H9 (cell line): ENCODE measurements at regions not wholly inside any gene's neighbourhood (a gene's known extent, or its start where the extent isn't known, plus 50 kb on each side); places are given as distances from the start of the nearest gene placed in this dataset.

Experiments used
- DNase-seq: peaks from one replicate; pipeline ENCODE4 v3.0.0-alpha.2; 2017
- H2AFZ ChIP-seq: one replicate; pipeline ENCODE4 v1.6.1; 2013; ENCODE audit warnings: mild to moderate bottlenecking, low read length, control low read depth, moderate library complexity
- H2AK5ac ChIP-seq: 2 replicates; pipeline ENCODE4 v1.6.1; 2013; ENCODE audit warnings: low read length, control low read depth, mixed read lengths; ENCODE audit not compliant: insufficient read length
- H2BK120ac ChIP-seq: one replicate; pipeline ENCODE4 v1.6.1; 2013; ENCODE audit warnings: low read depth, mild to moderate bottlenecking, low read length, control low read depth, inconsistent platforms; ENCODE audit not compliant: poor library complexity, severe bottlenecking
- H2BK12ac ChIP-seq: 2 replicates; pipeline ENCODE4 v1.6.1; 2013; ENCODE audit warnings: low read length, control low read depth, mixed read lengths, low read depth; ENCODE audit not compliant: insufficient read length
- H2BK15ac ChIP-seq: 2 replicates; pipeline ENCODE4 v1.6.1; 2013; ENCODE audit warnings: low read depth, low read length, control low read depth
- H2BK20ac ChIP-seq: one replicate; pipeline ENCODE4 v1.6.1; 2013; ENCODE audit warnings: low read depth, mild to moderate bottlenecking, low read length, control low read depth, inconsistent platforms; ENCODE audit not compliant: poor library complexity, severe bottlenecking
- H2BK5ac ChIP-seq: 2 replicates; pipeline ENCODE4 v1.6.1; 2013; ENCODE audit warnings: low read length, control low read depth, mixed read lengths; ENCODE audit not compliant: insufficient read length
- H3K14ac ChIP-seq: 2 replicates; pipeline ENCODE4 v1.6.1; 2013; ENCODE audit warnings: low read length, control low read depth; ENCODE audit not compliant: insufficient read depth
- H3K18ac ChIP-seq: 2 replicates; pipeline ENCODE4 v1.6.1; 2013; ENCODE audit warnings: low read depth, mild to moderate bottlenecking, mixed read lengths, low read length, control low read depth; ENCODE audit not compliant: insufficient read length
- H3K23ac ChIP-seq: 2 replicates; pipeline ENCODE4 v1.6.1; 2013; ENCODE audit warnings: low read length, control low read depth, mixed read lengths, low read depth; ENCODE audit not compliant: insufficient read length
- H3K23me2 ChIP-seq: 2 replicates; pipeline ENCODE4 v1.6.1; 2013; ENCODE audit warnings: low read depth, mild to moderate bottlenecking, mixed read lengths, low read length, control low read depth; ENCODE audit not compliant: insufficient read length, poor library complexity, severe bottlenecking
- H3K27ac ChIP-seq: 2 replicates; pipeline ENCODE4 v1.5.1; 2013; ENCODE audit warnings: low read length, control low read depth, mixed read lengths, low read depth; ENCODE audit not compliant: insufficient read length
- H3K27me3 ChIP-seq: 2 replicates; pipeline ENCODE4 v1.6.1; 2013; ENCODE audit warnings: low read length, control low read depth, inconsistent platforms; ENCODE audit not compliant: insufficient read depth
- H3K4ac ChIP-seq: 2 replicates; pipeline ENCODE4 v1.6.1; 2013; ENCODE audit warnings: low read depth, mild to moderate bottlenecking, control low read depth, inconsistent platforms, low read length, moderate library complexity
- H3K4me1 ChIP-seq: 2 replicates; pipeline ENCODE4 v1.6.1; 2013; ENCODE audit warnings: low read length, control low read depth, inconsistent platforms; ENCODE audit not compliant: insufficient read depth
- H3K4me2 ChIP-seq: 2 replicates; pipeline ENCODE4 v1.6.1; 2013; ENCODE audit warnings: low read length, control low read depth, mixed read lengths; ENCODE audit not compliant: insufficient read length, insufficient read depth
- H3K56ac ChIP-seq: 2 replicates; pipeline ENCODE4 v1.6.1; 2013; ENCODE audit warnings: low read depth, mild to moderate bottlenecking, mixed read lengths, low read length, control low read depth; ENCODE audit not compliant: insufficient read length
- H3K79me1 ChIP-seq: 2 replicates; pipeline ENCODE4 v1.6.1; 2013; ENCODE audit warnings: low read depth, mild to moderate bottlenecking, moderate library complexity, low read length, control low read depth, inconsistent platforms; ENCODE audit not compliant: insufficient read depth, poor library complexity, severe bottlenecking
- H3K79me2 ChIP-seq: 2 replicates; pipeline ENCODE4 v1.6.1; 2013; ENCODE audit warnings: low read length, control low read depth, inconsistent platforms; ENCODE audit not compliant: insufficient read depth
- H3K9ac ChIP-seq: 2 replicates; pipeline ENCODE4 v1.6.1; 2013; ENCODE audit warnings: low read length, control low read depth, mixed read lengths; ENCODE audit not compliant: insufficient read length; ENCODE audit errors: extremely low read depth
- H3K9me3 ChIP-seq: one replicate; pipeline ENCODE4 v1.6.1; 2013; ENCODE audit warnings: low read depth, low read length, inconsistent platforms; ENCODE audit not compliant: control insufficient read depth
- H3T11ph ChIP-seq: one replicate; pipeline ENCODE4 v1.6.1; 2013; ENCODE audit warnings: mild to moderate bottlenecking, low read length, control low read depth, inconsistent platforms
- H4K20me1 ChIP-seq: one replicate; pipeline ENCODE4 v1.6.1; 2013; ENCODE audit not compliant: control insufficient read depth, insufficient read length, insufficient read depth
- H4K5ac ChIP-seq: 2 replicates; pipeline ENCODE4 v1.6.1; 2013; ENCODE audit warnings: low read depth, mild to moderate bottlenecking, mixed read lengths, low read length, control low read depth; ENCODE audit not compliant: insufficient read length
- H4K8ac ChIP-seq: replicated peaks from 2 replicates; pipeline ENCODE4 v1.6.1; 2013; ENCODE audit warnings: low read length, control low read depth, mixed read lengths, low read depth; ENCODE audit not compliant: insufficient read length
- H4K91ac ChIP-seq: 2 replicates; pipeline ENCODE4 v1.6.1; 2013; ENCODE audit warnings: low read depth, mild to moderate bottlenecking, moderate library complexity, mixed read lengths, low read length, control low read depth; ENCODE audit not compliant: insufficient read length
- H3K27ac Mint-ChIP-seq, 3 experiments: 2 replicates in 2 of 3; 3 replicates in 1 of 3; pipeline ENCODE4 v1.8.0; 2020 to 2021; ENCODE audit warnings: mixed read lengths in 3 of 3, mild to moderate bottlenecking in 1 of 3, moderate library complexity in 1 of 3
- H3K27me3 Mint-ChIP-seq: 2 replicates; pipeline ENCODE4 v1.8.0; 2021; ENCODE audit warnings: low read depth, mild to moderate bottlenecking, moderate library complexity, mixed read lengths
- H3K36me3 Mint-ChIP-seq, 3 experiments: 2 replicates in 2 of 3; 3 replicates in 1 of 3; pipeline ENCODE4 v1.8.0; 2020 to 2021; ENCODE audit warnings: low read depth in 3 of 3, mixed read lengths in 3 of 3; ENCODE audit not compliant: insufficient read depth in 1 of 3
- H3K4me1 Mint-ChIP-seq, 2 experiments: 2 replicates each; pipeline ENCODE4 v1.8.0; 2020; ENCODE audit warnings: mixed read lengths in 2 of 2
- H3K4me3 Mint-ChIP-seq, 2 experiments: 2 replicates in 1 of 2; 3 replicates in 1 of 2; pipeline ENCODE4 v1.8.0; 2020 to 2021; ENCODE audit warnings: mild to moderate bottlenecking in 2 of 2, mixed read lengths in 2 of 2, moderate library complexity in 1 of 2
- H3K9me3 Mint-ChIP-seq, 2 experiments: 2 replicates in 1 of 2; 3 replicates in 1 of 2; pipeline ENCODE4 v1.8.0; 2020; ENCODE audit warnings: mild to moderate bottlenecking in 2 of 2, mixed read lengths in 2 of 2, moderate library complexity in 1 of 2
- WGBS: extraction: QIAGEN DNeasy Blood & Tissue Kit; methylation state at CpG from one replicate; pipeline ENCODE4 v1.1.7; 2013; ENCODE audit warnings: missing lambda C conversion rate, low lambda C conversion rate, mixed read lengths; ENCODE audit not compliant: insufficient read length; ENCODE audit errors: extremely low coverage; 5-methylcytosine and 5-hydroxymethylcytosine counted together
- TF ChIP-seq, protein P1 (sequence below): fragments of 200-600 bp; sonication (generic); conservative IDR thresholded peaks from 3 replicates; pipeline ENCODE4 v1.8.0; 2021; ENCODE audit warnings: antibody characterized with exemption, mild to moderate bottlenecking

DNA sequence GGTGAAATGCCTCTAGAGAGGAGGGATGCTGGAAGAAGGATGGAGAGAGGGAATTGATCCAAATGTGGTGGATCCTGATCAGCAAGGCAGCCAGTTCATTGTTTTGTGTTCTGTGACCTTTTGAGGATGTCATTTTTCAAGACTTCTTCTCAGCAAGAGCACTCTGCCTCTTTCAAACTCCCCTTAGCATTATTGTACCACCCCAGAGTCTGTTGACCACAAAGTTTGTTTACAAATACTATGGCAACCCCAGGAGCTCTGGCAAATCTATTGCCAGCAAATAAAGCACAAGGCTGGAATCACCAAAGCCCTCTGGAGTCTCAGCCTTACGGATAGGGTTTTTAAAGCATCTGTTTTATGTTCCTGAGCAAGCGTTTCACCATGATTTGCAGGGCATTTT is 76.2 kb upstream of the SLC1A3 start:
- no peak overlapping the region for H2BK5ac ChIP-seq
- H3K27ac ChIP-seq = no peak overlapping the region
- no peak overlapping the region for H3K4ac ChIP-seq
- H4K91ac ChIP-seq = no peak overlapping the region
- H3K4me1 ChIP-seq = no peaks in the 10 kb centered on the region
- H3K27me3 ChIP-seq = no peaks in the 10 kb centered on the region
- H3K27ac Mint-ChIP-seq = no peak overlapping the region
- H3K23ac ChIP-seq = no peak overlapping the region
- H4K8ac ChIP-seq = no peak overlapping the region
- no peaks in the 10 kb centered on the region for H4K20me1 ChIP-seq
- no peaks in the 10 kb centered on the region for H3K79me1 ChIP-seq
- H3K23me2 ChIP-seq = no peaks in the 10 kb centered on the region
- H3K9me3 ChIP-seq = no peaks in the 10 kb centered on the region
- no peaks in the 10 kb centered on the region for H3K36me3 Mint-ChIP-seq
- no peak overlapping the region for H2BK12ac ChIP-seq
- H3T11ph ChIP-seq = no peak overlapping the region
- no peak overlapping the region for H3K4me2 ChIP-seq
- no peak for DNase-seq
- H3K18ac ChIP-seq = no peak overlapping the region
- no peak overlapping the region for H2AFZ ChIP-seq
- no peak overlapping the region for H2BK20ac ChIP-seq
- no peak overlapping the region for H2BK120ac ChIP-seq
- no peak overlapping the region for H4K5ac ChIP-seq
- H3K4me1 Mint-ChIP-seq = peaks cover 0 to 4% of the 10 kb centered on the region in 2 experiments; a peak in 2 of 4 replicates
- H3K9ac ChIP-seq = no peak overlapping the region
- H3K56ac ChIP-seq = no peak overlapping the region
- no peak overlapping the region for H2AK5ac ChIP-seq
- no CpG with 5 or more reads among the region's 2 CpGs for WGBS
- no peaks in the 10 kb centered on the region for H3K27me3 Mint-ChIP-seq
- H3K9me3 Mint-ChIP-seq = no peaks in the 10 kb centered on the region
- no peak overlapping the region for H3K14ac ChIP-seq
- H3K79me2 ChIP-seq = no peaks in the 10 kb centered on the region
- no peak overlapping the region for H3K4me3 Mint-ChIP-seq
- TF ChIP-seq, protein P1, sequence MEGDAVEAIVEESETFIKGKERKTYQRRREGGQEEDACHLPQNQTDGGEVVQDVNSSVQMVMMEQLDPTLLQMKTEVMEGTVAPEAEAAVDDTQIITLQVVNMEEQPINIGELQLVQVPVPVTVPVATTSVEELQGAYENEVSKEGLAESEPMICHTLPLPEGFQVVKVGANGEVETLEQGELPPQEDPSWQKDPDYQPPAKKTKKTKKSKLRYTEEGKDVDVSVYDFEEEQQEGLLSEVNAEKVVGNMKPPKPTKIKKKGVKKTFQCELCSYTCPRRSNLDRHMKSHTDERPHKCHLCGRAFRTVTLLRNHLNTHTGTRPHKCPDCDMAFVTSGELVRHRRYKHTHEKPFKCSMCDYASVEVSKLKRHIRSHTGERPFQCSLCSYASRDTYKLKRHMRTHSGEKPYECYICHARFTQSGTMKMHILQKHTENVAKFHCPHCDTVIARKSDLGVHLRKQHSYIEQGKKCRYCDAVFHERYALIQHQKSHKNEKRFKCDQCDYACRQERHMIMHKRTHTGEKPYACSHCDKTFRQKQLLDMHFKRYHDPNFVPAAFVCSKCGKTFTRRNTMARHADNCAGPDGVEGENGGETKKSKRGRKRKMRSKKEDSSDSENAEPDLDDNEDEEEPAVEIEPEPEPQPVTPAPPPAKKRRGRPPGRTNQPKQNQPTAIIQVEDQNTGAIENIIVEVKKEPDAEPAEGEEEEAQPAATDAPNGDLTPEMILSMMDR = no peak
- H2BK15ac ChIP-seq = no peak overlapping the region
